Heart left ventricle (tissue), 13 donors: ENCODE measurements at regions not wholly inside any gene's neighbourhood (a gene's known extent, or its start where the extent isn't known, plus 50 kb on each side); places are given as distances from the start of the nearest gene placed in this dataset.

Experiments used
- CTCF ChIP-seq, 12 donors: fragments of 200-600 bp; sonication (generic) in 4 of 12; IDR thresholded peaks; one replicate each; pipeline versions ENCODE4 v1.5.0 to v1.8.0; 2018 to 2022; ENCODE audit warnings: antibody characterized with exemption in 12 of 12, mild to moderate bottlenecking in 5 of 12
- POLR2A ChIP-seq, 2 donors: fragments of 450-650 bp; IDR thresholded peaks; one replicate each; pipeline ENCODE4 v1.6.1; 2017; ENCODE audit warnings: antibody characterized with exemption in 2 of 2, mild to moderate bottlenecking in 2 of 2, moderate library complexity in 2 of 2
- donor health status: ischemic (EF 13 %, LVEDD 7.1; RV severe dilation, severe dysfunction).
- donor health status: DM: no; HTN: yes; CAD: no.
- donor health status: DM: no; HTN: no; CAD: no.
- donor health status: ischemic (EF 25% LVEDD 6.9; RV normal size, moderate dysfunction).
- donor health status: ischemic (EF 25% LVEDD 5.7; RV mildly dilated, moderate dysfunction).
- donor health status: ischemic (EF 35%, LVEDD 5.7; RV mildly dilated, moderate dysfunction).
- donor health status: nonischemic (EF 11% LVEDD 7.7; RV severe dilation, severe dysfunction).
- donor health status: DM: yes; HTN: yes; CAD: no.
- donor health status: PGD.
- donor health status: ischemic (EF 29% LVEDD 5.4; RV normal size, mild dysfunction).
- donor health status: nonischemic (EF 23%, LVEDD 6.1; RV moderate dilation, normal function).

GRCh38 chr1:222462601-222463000 is 85.3 kb downstream of the HHIPL2 start:
- TF ChIP-seq CTCF (IDR thresholded peaks at IDR 0.05) (no peak), POLR2A (IDR thresholded peaks at IDR 0.05) (no peak)
